Testis (tissue), 2 donors: ENCODE measurements at regions not wholly inside any gene's neighbourhood (a gene's known extent, or its start where the extent isn't known, plus 50 kb on each side); places are given as distances from the start of the nearest gene placed in this dataset.

Experiments used
- CTCF ChIP-seq, 3 experiments: fragments of 450-650 bp in 2 of 3; fragments of 200-600 bp in 1 of 3; sonication (generic) in 1 of 3; IDR thresholded peaks; one replicate each; pipeline ENCODE4 v1.5.1; 2016 to 2019; ENCODE audit warnings: antibody characterized with exemption in 3 of 3, mild to moderate bottlenecking in 2 of 3, moderate library complexity in 1 of 3
- POLR2A ChIP-seq: fragments of 450-650 bp; IDR thresholded peaks from one replicate; pipeline ENCODE4 v1.6.1; 2017; ENCODE audit warnings: antibody characterized with exemption, mild to moderate bottlenecking, moderate library complexity

GRCh38 chr10:14396411-14397048 is 65.8 kb upstream of the FRMD4A start:
- TF ChIP-seq CTCF (IDR thresholded peaks at IDR 0.05): peak in 2 of 3 experiments; percentile 20 to 60
- TF ChIP-seq POLR2A: no peak
